Adrenal gland (tissue), 5 donors: ENCODE measurements at regions not wholly inside any gene's neighbourhood (a gene's known extent, or its start where the extent isn't known, plus 50 kb on each side); places are given as distances from the start of the nearest gene placed in this dataset.

ENCODE experiments used
- CTCF ChIP-seq, 6 experiments: fragments of 450-650 bp in 4 of 6; fragments of 200-600 bp in 2 of 6; sonication (generic) in 1 of 6; IDR thresholded peaks; 1 replicate in 5 of 6; 2 replicates in 1 of 6; pipeline versions ENCODE4 v1.5.1 to v1.8.0; 2016 to 2021; ENCODE audit warnings: antibody characterized with exemption in 6 of 6, mild to moderate bottlenecking in 2 of 6, moderate library complexity in 1 of 6
- POLR2A ChIP-seq, 2 donors: fragments of 450-650 bp; IDR thresholded peaks; one replicate each; pipeline ENCODE4 v1.6.1; 2017; ENCODE audit warnings: antibody characterized with exemption in 2 of 2, mild to moderate bottlenecking in 2 of 2, moderate library complexity in 1 of 2
- donor health status: DM: no; HTN: no; CAD: no.

GRCh38 chr5:57715296-57715695 lies 232.7 kb upstream of the ACTBL2 start:
- TF ChIP-seq CTCF (IDR thresholded peaks at IDR 0.05) (no peak), POLR2A (IDR thresholded peaks at IDR 0.05) (no peak)
